Upper lobe of left lung (tissue), 6 donors: ENCODE measurements at regions not wholly inside any gene's neighbourhood (a gene's known extent, or its start where the extent isn't known, plus 50 kb on each side); places are given as distances from the start of the nearest gene placed in this dataset.
A peak's percentile ranks its signal among the peaks of the same experiment; 100 is the strongest.

Experiments
- ATAC-seq, 2 donors: fragments of 200-7000 bp; cut with Tn5 transposase; one replicate each; pipeline ENCODE4 v1.9.1; 2022; ENCODE audit warnings: mild to moderate bottlenecking in 2 of 2, moderate library complexity in 2 of 2; ENCODE audit not compliant: low FRiP score in 2 of 2
- DNase-seq, 2 donors: peaks; one replicate each; pipeline ENCODE4 v3.0.0-alpha.2; 2019 to 2020
- H3K27ac ChIP-seq, 4 donors: fragments of 200-600 bp; sonication (generic); one replicate each; pipeline ENCODE4 v1.5.1; 2016 to 2019
- H3K27me3 ChIP-seq, 4 donors: fragments of 200-600 bp; sonication (generic); one replicate each; pipeline ENCODE4 v1.5.1; 2017 to 2019
- H3K36me3 ChIP-seq, 4 donors: fragments of 200-600 bp; sonication (generic); one replicate each; pipeline ENCODE4 v1.5.1; 2016 to 2019
- H3K4me1 ChIP-seq, 4 donors: fragments of 200-600 bp; sonication (generic); one replicate each; pipeline ENCODE4 v1.5.1; 2018 to 2019
- H3K4me3 ChIP-seq, 4 donors: fragments of 200-600 bp; sonication (generic); one replicate each; pipeline ENCODE4 v1.5.1; 2017 to 2019; ENCODE audit warnings: mild to moderate bottlenecking in 2 of 4, moderate library complexity in 1 of 4
- H3K9me3 ChIP-seq, 4 donors: fragments of 200-600 bp; sonication (generic); one replicate each; pipeline ENCODE4 v1.5.1; 2018 to 2019
- CTCF ChIP-seq, 6 experiments: fragments of 450-650 bp in 4 of 6; fragments of 200-600 bp in 2 of 6; sonication (generic) in 2 of 6; IDR thresholded peaks; one replicate each; pipeline ENCODE4 v1.5.1; 2016 to 2019; ENCODE audit warnings: antibody characterized with exemption in 6 of 6
- EP300 ChIP-seq, 4 donors: sonication (generic); formaldehyde crosslinking; IDR thresholded peaks; one replicate each; pipeline ENCODE4 v1.5.1; 2017; ENCODE audit warnings: antibody characterized with exemption in 4 of 4, control low read depth in 2 of 4
- POLR2A ChIP-seq, 4 donors: fragments of 450-650 bp; IDR thresholded peaks; one replicate each; pipeline ENCODE4 v1.5.1; 2016 to 2017; ENCODE audit warnings: antibody characterized with exemption in 4 of 4, mild to moderate bottlenecking in 2 of 4
- POLR2AphosphoS5 ChIP-seq, 2 donors: sonication (generic); formaldehyde crosslinking; IDR thresholded peaks; one replicate each; pipeline ENCODE4 v1.5.1; 2017; ENCODE audit warnings: antibody characterized with exemption in 2 of 2
- whole genome bisulfite sequencing, 2 donors: methylation state at CpG; one replicate each; pipeline ENCODE4 v1.1.5; 2017 to 2018; 5-methylcytosine and 5-hydroxymethylcytosine counted together
- donor health status: DM: no; HTN: no; CAD: no; lungs with moderate emphysema.
- donor health status: DM: no; HTN: yes; CAD: no; lungs with severe emphysema.

- no peak for TF ChIP-seq CTCF (IDR thresholded peaks at IDR 0.05)
- TF ChIP-seq POLR2AphosphoS5 (IDR thresholded peaks at IDR 0.05): no peak
- TF ChIP-seq EP300 (IDR thresholded peaks at IDR 0.05): no peak
- TF ChIP-seq POLR2A (IDR thresholded peaks at IDR 0.05): no peak
- Histone ChIP-seq H3K27me3 (no peaks in the 10 kb centered on the region), H3K9me3 (no peaks in the 10 kb centered on the region), H3K36me3 (no peaks in the 10 kb centered on the region), H3K4me1 (no peaks in the 10 kb centered on the region), H3K4me3 (no peak overlapping the region), H3K27ac (no peak overlapping the region)
- no peak for ATAC-seq
- WGBS, 2 donors: 93 to 95% methylated on average over 5 to 10 of the region's 11 CpGs
- peak in 1 of 2 donors; percentile 43 for DNase-seq
These were observed 263.1 kb upstream of the HTR2A start for GRCh38 chr13:47159853-47160550.

GRCh38 chr13:47158593-47158992 is 261.7 kb upstream of the HTR2A start:
- DNase-seq: no peak
- Histone ChIP-seq H3K4me3 (no peak overlapping the region), H3K27me3 (no peaks in the 10 kb centered on the region), H3K4me1 (no peaks in the 10 kb centered on the region), H3K9me3 (no peaks in the 10 kb centered on the region), H3K36me3 (no peaks in the 10 kb centered on the region), H3K27ac (no peak overlapping the region)
- 70 to 80% methylated on average over 2 of the region's 2 CpGs for WGBS, 2 donors
- TF ChIP-seq EP300 (IDR thresholded peaks at IDR 0.05) (no peak), CTCF (IDR thresholded peaks at IDR 0.05) (no peak), POLR2A (IDR thresholded peaks at IDR 0.05) (no peak), POLR2AphosphoS5 (IDR thresholded peaks at IDR 0.05) (no peak)
- no peak for ATAC-seq

- TF ChIP-seq POLR2AphosphoS5 (IDR thresholded peaks at IDR 0.05): no peak
- no peak for TF ChIP-seq CTCF (IDR thresholded peaks at IDR 0.05)
- TF ChIP-seq EP300 (IDR thresholded peaks at IDR 0.05): no peak
- no peak for TF ChIP-seq POLR2A (IDR thresholded peaks at IDR 0.05)
- WGBS, 2 donors: 41 to 46% methylated on average over 3 of the region's 3 CpGs
- no peak overlapping the region for H3K27ac ChIP-seq
- no peak overlapping the region for H3K4me3 ChIP-seq
- no peaks in the 10 kb centered on the region for H3K4me1 ChIP-seq
- no peaks in the 10 kb centered on the region for H3K27me3 ChIP-seq
- no peaks in the 10 kb centered on the region for H3K36me3 ChIP-seq
- no peak for ATAC-seq
- DNase-seq: no peak
- H3K9me3 ChIP-seq: no peaks in the 10 kb centered on the region
These were observed 251.7 kb upstream of the HTR2A start for GRCh38 chr13:47148543-47148942.

- 54 to 65% methylated on average over 2 of the region's 2 CpGs for WGBS, 2 donors
- Histone ChIP-seq H3K4me3 (no peak overlapping the region), H3K4me1 (no peaks in the 10 kb centered on the region), H3K27ac (no peak overlapping the region), H3K27me3 (no peaks in the 10 kb centered on the region), H3K9me3 (no peaks in the 10 kb centered on the region), H3K36me3 (no peaks in the 10 kb centered on the region)
- TF ChIP-seq POLR2A (IDR thresholded peaks at IDR 0.05) (no peak), CTCF (IDR thresholded peaks at IDR 0.05) (no peak), POLR2AphosphoS5 (IDR thresholded peaks at IDR 0.05) (no peak), EP300 (IDR thresholded peaks at IDR 0.05) (no peak)
- no peak for ATAC-seq
- no peak for DNase-seq
These were observed 250.9 kb upstream of the HTR2A start for GRCh38 chr13:47147812-47148119.
